ENCODE measurements at regions not wholly inside any gene's neighbourhood (a gene's known extent, or its start where the extent isn't known, plus 50 kb on each side); places are given as distances from the start of the nearest gene placed in this dataset.

DNA sequence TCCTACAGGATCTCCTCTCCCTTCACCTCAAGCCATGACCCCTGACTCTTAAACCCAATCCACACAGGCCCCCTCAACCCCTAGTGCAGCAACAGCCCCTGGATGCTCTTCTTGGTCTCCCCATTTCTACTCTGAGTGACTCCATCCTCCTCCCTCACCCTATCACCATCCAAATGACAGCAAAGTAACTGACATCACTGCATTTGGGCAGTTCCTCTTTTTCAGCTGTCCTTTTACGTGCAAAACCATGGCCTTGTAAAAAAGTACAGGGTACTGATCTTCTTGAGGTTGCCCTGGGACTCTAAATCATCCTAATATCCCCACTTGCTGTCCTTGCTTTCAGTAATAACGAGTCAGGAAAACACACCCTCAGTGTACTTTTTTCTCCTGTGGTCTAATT is 454.9 kb downstream of the ADRA2A start:
- POLR2A ChIA-PET: no interaction called here
- H3K4me3 ChIP-seq (ENCODE audit: low read depth, low read length): no peak overlapping the region
- CTCF ChIA-PET: no interaction called here
- TF ChIP-seq, protein P1, sequence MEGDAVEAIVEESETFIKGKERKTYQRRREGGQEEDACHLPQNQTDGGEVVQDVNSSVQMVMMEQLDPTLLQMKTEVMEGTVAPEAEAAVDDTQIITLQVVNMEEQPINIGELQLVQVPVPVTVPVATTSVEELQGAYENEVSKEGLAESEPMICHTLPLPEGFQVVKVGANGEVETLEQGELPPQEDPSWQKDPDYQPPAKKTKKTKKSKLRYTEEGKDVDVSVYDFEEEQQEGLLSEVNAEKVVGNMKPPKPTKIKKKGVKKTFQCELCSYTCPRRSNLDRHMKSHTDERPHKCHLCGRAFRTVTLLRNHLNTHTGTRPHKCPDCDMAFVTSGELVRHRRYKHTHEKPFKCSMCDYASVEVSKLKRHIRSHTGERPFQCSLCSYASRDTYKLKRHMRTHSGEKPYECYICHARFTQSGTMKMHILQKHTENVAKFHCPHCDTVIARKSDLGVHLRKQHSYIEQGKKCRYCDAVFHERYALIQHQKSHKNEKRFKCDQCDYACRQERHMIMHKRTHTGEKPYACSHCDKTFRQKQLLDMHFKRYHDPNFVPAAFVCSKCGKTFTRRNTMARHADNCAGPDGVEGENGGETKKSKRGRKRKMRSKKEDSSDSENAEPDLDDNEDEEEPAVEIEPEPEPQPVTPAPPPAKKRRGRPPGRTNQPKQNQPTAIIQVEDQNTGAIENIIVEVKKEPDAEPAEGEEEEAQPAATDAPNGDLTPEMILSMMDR (IDR thresholded peaks at IDR 0.05; ENCODE audit: insufficient read depth, low read length, missing control alignments): no peak
- DNase-seq (ENCODE audit: low read depth, low spot score): no peak

DNA sequence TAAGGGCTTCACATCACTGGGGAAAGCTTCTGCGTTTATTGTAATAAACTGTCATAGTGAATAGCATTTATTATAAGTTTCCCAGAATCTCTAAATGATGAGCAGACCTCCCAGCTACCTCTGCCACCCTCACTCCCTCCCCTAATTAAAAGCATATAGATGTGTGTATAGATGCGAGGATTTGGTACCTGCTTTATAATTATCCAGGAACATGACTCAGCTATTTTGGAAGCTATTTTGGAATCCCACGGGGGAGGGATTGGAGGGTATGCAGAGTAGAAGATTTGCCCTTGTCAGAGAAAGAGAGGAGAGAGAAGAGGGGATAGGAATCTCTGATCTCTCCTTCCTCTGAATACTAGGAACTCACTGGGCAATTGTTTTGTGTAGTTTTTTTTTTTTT is 455.3 kb downstream of the ADRA2A start:
- CTCF ChIA-PET: no interaction called here
- DNase-seq (ENCODE audit: low read depth, low spot score): no peak
- POLR2A ChIA-PET: no interaction called here
- no peak overlapping the region for H3K4me3 ChIP-seq (ENCODE audit: low read depth, low read length)
- TF ChIP-seq, protein P1 (IDR thresholded peaks at IDR 0.05; ENCODE audit: insufficient read depth, low read length, missing control alignments): no peak

DNA sequence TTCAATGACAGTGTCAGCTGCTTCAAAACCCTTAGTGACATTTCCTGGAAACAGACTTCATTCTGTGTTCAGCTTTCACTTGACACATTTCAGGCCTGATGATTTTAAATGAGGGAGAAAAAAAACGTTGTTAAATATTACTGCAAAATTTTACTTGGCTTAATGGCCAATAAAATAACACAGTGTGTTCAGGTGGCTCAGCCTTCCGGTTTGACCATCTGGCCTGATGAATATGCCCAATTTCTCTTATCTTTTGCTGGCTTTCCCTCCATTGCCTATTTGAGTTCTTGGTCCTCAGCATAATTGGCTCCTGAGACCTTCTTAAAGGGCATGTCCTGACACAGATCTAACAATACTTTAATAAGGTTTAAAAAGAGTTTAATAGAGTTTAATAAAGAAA is 462.4 kb downstream of the ADRA2A start:
- ChIA-PET CTCF (no interaction called here), POLR2A (no interaction called here)
- H3K4me3 ChIP-seq (ENCODE audit: low read depth, low read length): no peak overlapping the region
- DNase-seq (ENCODE audit: low read depth, low spot score): no peak
- TF ChIP-seq, protein P1 (IDR thresholded peaks at IDR 0.05; ENCODE audit: insufficient read depth, low read length, missing control alignments): no peak

DNA sequence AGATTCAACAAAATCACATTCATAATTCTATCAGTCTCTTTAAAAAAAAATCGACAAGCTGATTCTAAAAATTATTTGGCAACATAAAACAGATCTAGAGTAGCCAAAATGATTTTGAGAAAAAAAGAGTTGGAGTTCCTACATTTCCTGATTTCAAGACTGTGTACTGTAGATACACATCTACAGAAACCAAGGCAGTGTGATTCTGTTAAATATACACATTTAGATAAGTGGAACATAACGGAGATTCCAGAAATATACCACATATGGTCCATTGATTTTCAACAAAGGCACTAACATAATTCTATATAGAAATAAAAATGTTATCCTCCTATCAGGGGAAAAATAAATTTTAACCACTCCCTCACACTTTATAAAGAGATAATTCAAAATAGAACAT is 467.0 kb downstream of the ADRA2A start:
- no peak for DNase-seq (ENCODE audit: low read depth, low spot score)
- POLR2A ChIA-PET: no interaction called here
- CTCF ChIA-PET: no interaction called here
- TF ChIP-seq, protein P1 (IDR thresholded peaks at IDR 0.05; ENCODE audit: insufficient read depth, low read length, missing control alignments): no peak
- no peak overlapping the region for H3K4me3 ChIP-seq (ENCODE audit: low read depth, low read length)

DNA sequence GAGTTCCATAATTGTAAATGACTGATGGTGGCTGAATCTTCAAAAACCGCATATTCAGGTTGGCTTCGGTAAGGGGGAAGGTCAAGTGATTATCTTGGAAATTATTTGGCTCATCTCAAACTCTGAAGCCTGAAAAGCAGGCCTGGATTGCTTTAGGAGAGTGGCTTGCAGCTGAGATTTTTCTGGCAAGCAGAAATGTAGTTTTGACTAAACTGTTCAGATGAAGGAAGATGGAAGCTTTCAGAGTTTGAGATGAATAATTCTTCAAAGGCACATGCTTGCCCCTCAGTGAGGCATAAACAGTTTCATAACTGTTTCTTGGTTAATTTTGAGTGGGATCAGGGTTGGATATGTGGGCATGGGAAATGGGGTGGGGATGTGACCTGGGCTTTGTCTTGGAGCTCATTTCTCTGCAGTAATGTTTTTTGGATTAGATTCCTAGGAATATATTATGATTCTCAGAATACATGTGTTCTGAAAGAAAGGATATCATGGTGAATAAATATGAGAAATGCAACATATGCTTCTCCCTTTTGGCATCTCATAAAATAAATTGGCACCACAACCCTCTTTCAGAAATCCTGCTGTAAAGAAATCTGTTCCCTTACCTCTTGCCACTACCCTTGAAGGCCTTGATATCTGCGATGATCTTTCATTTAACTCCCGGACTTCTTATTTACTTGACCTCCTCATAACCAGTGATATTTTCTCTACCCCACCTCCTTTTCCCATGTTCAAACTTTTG is 469.2 kb downstream of the ADRA2A start:
- ChIA-PET POLR2A (no interaction called here), CTCF (no interaction called here)
- no peak for DNase-seq (ENCODE audit: low read depth, low spot score)
- TF ChIP-seq, protein P1 (IDR thresholded peaks at IDR 0.05; ENCODE audit: insufficient read depth, low read length, missing control alignments): no peak
- no peak overlapping the region for H3K4me3 ChIP-seq (ENCODE audit: low read depth, low read length)

DNA sequence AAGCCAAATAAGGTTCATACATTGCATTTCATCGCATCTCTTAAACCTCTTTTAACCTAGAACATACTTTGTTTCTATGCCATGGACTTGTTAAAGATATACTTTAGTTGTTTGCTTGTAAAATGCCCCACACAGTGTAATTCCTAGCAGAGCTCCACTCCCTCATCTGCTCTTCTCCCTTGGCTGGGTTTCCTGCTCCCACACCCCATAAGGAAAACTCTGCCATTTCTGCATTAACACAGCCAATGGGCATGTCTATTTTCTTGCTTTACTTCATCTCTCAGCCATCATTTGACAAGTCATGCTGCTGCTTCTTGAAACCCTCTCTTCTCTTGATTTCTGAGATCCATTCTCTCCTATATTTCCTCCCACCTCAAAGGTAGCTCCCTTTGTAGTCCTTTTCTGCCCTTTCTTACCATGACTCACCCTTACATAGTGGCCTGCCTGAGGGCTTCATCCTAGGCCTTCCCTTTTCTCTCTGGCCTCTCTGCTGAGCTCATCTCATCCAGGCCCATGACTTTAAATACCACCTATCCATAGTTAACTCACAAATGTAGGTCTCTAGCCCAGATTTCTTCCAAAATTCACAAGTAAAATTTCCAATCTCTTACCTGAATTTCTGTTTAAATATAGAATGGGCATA is 471.4 kb downstream of the ADRA2A start:
- DNase-seq (ENCODE audit: low read depth, low spot score): no peak
- ChIA-PET POLR2A (no interaction called here), CTCF (no interaction called here)
- TF ChIP-seq, protein P1 (IDR thresholded peaks at IDR 0.05; ENCODE audit: insufficient read depth, low read length, missing control alignments): no peak
- H3K4me3 ChIP-seq (ENCODE audit: low read depth, low read length): no peak overlapping the region

All from AG04449 (cell line).